ENCODE measurements at regions not wholly inside any gene's neighbourhood (a gene's known extent, or its start where the extent isn't known, plus 50 kb on each side); places are given as distances from the start of the nearest gene placed in this dataset.

DNA sequence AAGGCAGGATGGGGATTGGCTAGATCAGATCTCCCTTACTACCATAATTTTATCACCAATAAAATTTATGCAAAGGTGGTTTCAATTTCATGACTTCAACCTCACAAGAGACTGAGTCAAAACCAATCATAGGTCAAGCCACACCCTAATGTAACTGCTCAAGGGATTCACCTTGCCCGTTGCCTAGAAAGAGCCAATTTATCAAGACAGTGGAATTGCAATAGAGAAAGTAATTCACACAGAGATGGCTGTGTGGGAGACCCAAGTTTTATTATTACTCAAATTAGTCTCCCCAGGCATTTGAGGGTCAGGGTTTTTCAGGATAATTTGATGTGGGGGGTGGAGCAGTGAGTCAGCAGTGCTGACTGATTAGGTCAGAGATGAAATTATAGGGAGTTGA, 340.6 kb downstream of the RND3 start:
- dilution Hi-C loops (cut with MboI; ENCODE audit: extremely low pct_ligation_motif_present, low sequenced_read_pairs), result loop anchor here (25.0 kb wide), 1 partner anchor 340 kb away; the partner anchor contains the start of gene RND3
- intact Hi-C loops (cut with micrococcal nuclease), result no loop called here
- TF ChIP-seq, protein P1, sequence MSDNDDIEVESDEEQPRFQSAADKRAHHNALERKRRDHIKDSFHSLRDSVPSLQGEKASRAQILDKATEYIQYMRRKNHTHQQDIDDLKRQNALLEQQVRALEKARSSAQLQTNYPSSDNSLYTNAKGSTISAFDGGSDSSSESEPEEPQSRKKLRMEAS (IDR thresholded peaks at IDR 0.05; ENCODE audit: insufficient read depth, insufficient read length), result no peak
- TF ChIP-seq POLR2AphosphoS5 (IDR thresholded peaks at IDR 0.05; ENCODE audit: insufficient read depth, low read depth, low read length) (no peak), FOS (IDR thresholded peaks at IDR 0.05; ENCODE audit: borderline replicate concordance, insufficient read depth, low read length) (no peak), MYC (IDR thresholded peaks at IDR 0.05; ENCODE audit: low read depth, low read length) (no peak), EZH2 (IDR thresholded peaks at IDR 0.05; ENCODE audit: borderline replicate concordance, low read depth, low read length, severe bottlenecking) (no peak), GATA2 (IDR thresholded peaks at IDR 0.05; ENCODE audit: insufficient read depth, insufficient read length, low read depth, low read length) (no peak), POLR2A (IDR thresholded peaks at IDR 0.05; ENCODE audit: low read depth, low read length) (no peak), JUN (IDR thresholded peaks at IDR 0.05; ENCODE audit: borderline replicate concordance, insufficient read depth, insufficient read length, low read depth) (no peak)
- TF ChIP-seq, protein P2, sequence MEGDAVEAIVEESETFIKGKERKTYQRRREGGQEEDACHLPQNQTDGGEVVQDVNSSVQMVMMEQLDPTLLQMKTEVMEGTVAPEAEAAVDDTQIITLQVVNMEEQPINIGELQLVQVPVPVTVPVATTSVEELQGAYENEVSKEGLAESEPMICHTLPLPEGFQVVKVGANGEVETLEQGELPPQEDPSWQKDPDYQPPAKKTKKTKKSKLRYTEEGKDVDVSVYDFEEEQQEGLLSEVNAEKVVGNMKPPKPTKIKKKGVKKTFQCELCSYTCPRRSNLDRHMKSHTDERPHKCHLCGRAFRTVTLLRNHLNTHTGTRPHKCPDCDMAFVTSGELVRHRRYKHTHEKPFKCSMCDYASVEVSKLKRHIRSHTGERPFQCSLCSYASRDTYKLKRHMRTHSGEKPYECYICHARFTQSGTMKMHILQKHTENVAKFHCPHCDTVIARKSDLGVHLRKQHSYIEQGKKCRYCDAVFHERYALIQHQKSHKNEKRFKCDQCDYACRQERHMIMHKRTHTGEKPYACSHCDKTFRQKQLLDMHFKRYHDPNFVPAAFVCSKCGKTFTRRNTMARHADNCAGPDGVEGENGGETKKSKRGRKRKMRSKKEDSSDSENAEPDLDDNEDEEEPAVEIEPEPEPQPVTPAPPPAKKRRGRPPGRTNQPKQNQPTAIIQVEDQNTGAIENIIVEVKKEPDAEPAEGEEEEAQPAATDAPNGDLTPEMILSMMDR (IDR thresholded peaks at IDR 0.05; ENCODE audit: extremely low read depth in 1 of 2, insufficient read depth in 1 of 2, low read depth in 1 of 2, low read length in 2 of 2), result no peak
- Histone ChIP-seq H3K9me1 (replicated peaks; ENCODE audit: control insufficient read depth, extremely low read depth, insufficient read depth, low read length) (no peaks in the 10 kb centered on the region), H4K20me1 (replicated peaks; ENCODE audit: control insufficient read depth, extremely low read depth, insufficient read depth, low read length) (no peaks in the 10 kb centered on the region), H3K9ac (replicated peaks; ENCODE audit: extremely low read depth, insufficient read depth, low read length) (no peak overlapping the region), H3K4me2 (ENCODE audit: insufficient read depth, low read length) (no peak overlapping the region), H3K9me3 (replicated peaks; ENCODE audit: control insufficient read depth, insufficient read depth, low read length) (no peaks in the 10 kb centered on the region), H2AFZ (ENCODE audit: low read depth, low read length) (no peak overlapping the region), H3K27ac (ENCODE audit: insufficient read depth, low read depth, low read length) (no peak overlapping the region), H3K36me3 (ENCODE audit: control insufficient read depth in 2 of 2, extremely low read depth in 1 of 2, insufficient read depth in 2 of 2, low read length in 2 of 2) (no peaks in the 10 kb centered on the region), H3K79me2 (ENCODE audit: control insufficient read depth, insufficient read depth, low read length) (no peaks in the 10 kb centered on the region), H3K27me3 (ENCODE audit: control insufficient read depth in 2 of 2, insufficient read depth in 2 of 2, low read length in 2 of 2) (no peaks in the 10 kb centered on the region), H3K4me3 (replicated peaks in 1 of 3; ENCODE audit: insufficient read depth in 1 of 3, low read depth in 1 of 3, low read length in 3 of 3) (no peak overlapping the region), H3K4me1 (ENCODE audit: control insufficient read depth, extremely low read depth, insufficient read depth, low read length) (peaks cover 30% of the 10 kb centered on the region)
- DNase-seq (ENCODE audit: low read depth, low spot score) (no peak), FAIRE-seq (no peak)
- CTCF ChIA-PET, result no interaction called here
- BruUV-seq (replicated peaks), result no TSS peak
- POLR2A ChIA-PET, result no interaction called here
